ENCODE measurements at regions not wholly inside any gene's neighbourhood (a gene's known extent, or its start where the extent isn't known, plus 50 kb on each side); places are given as distances from the start of the nearest gene placed in this dataset.
"Not testable (repeated sequence)": the region's sequence is repeated elsewhere in the genome, so short reads cannot be mapped to it uniquely, and the experiment has no call there.

GRCh38 chr1:177411381-177411780, 240.6 kb downstream of the BRINP2 start:
- DNase-seq: peak in 1 of 3 donors; percentile 11
- no peak overlapping the region for H3K27ac ChIP-seq (ENCODE audit: low read depth in 1 of 2, low read length in 1 of 2)
- no peaks in the 10 kb centered on the region for H3K9me3 ChIP-seq (ENCODE audit: control insufficient read depth in 4 of 4, insufficient read depth in 3 of 4, low read length in 3 of 4)
- no peak overlapping the region for H3K4me3 ChIP-seq
- WGBS, 2 donors: 55 to 58% methylated on average over 3 of the region's 3 CpGs
- no peaks in the 10 kb centered on the region for H3K4me1 ChIP-seq (ENCODE audit: control insufficient read depth in 5 of 5, insufficient read depth in 5 of 5, low read length in 5 of 5)
- H3K27me3 ChIP-seq (ENCODE audit: control insufficient read depth in 3 of 3, insufficient read depth in 3 of 3, low read length in 2 of 3): no peaks in the 10 kb centered on the region
- TF ChIP-seq CTCF (IDR thresholded peaks at IDR 0.05; ENCODE audit: control extremely low read depth, extremely low read depth): no peak
- ATAC-seq (ENCODE audit: insufficient read depth, low FRiP score): no peak
- H3K9ac ChIP-seq (ENCODE audit: insufficient read depth in 1 of 2, low read length in 2 of 2): no peak overlapping the region
- no peaks in the 10 kb centered on the region for H3K36me3 ChIP-seq (ENCODE audit: control insufficient read depth in 4 of 4, insufficient read depth in 4 of 4, low read length in 4 of 4)

GRCh38 chr1:177410179-177410766, 239.5 kb downstream of the BRINP2 start:
- H3K27me3 ChIP-seq (ENCODE audit: control insufficient read depth in 3 of 3, insufficient read depth in 3 of 3, low read length in 2 of 3): no peaks in the 10 kb centered on the region
- 73 to 78% methylated on average over 5 of the region's 5 CpGs for WGBS, 2 donors
- no peak overlapping the region for H3K9ac ChIP-seq (ENCODE audit: insufficient read depth in 1 of 2, low read length in 2 of 2)
- H3K4me3 ChIP-seq: no peak overlapping the region
- H3K36me3 ChIP-seq (ENCODE audit: control insufficient read depth in 4 of 4, insufficient read depth in 4 of 4, low read length in 4 of 4): no peaks in the 10 kb centered on the region
- no peak overlapping the region for H3K27ac ChIP-seq (ENCODE audit: low read depth in 1 of 2, low read length in 1 of 2)
- no peaks in the 10 kb centered on the region for H3K9me3 ChIP-seq (ENCODE audit: control insufficient read depth in 4 of 4, insufficient read depth in 3 of 4, low read length in 3 of 4)
- DNase-seq (no peak), ATAC-seq (ENCODE audit: insufficient read depth, low FRiP score) (no peak)
- TF ChIP-seq CTCF (IDR thresholded peaks at IDR 0.05; ENCODE audit: control extremely low read depth, extremely low read depth): no peak
- no peaks in the 10 kb centered on the region for H3K4me1 ChIP-seq (ENCODE audit: control insufficient read depth in 5 of 5, insufficient read depth in 5 of 5, low read length in 5 of 5)

- H3K4me1 ChIP-seq (ENCODE audit: control insufficient read depth in 5 of 5, insufficient read depth in 5 of 5, low read length in 5 of 5); ATAC-seq (ENCODE audit: insufficient read depth, low FRiP score); DNase-seq; H3K9ac ChIP-seq (ENCODE audit: insufficient read depth in 1 of 2, low read length in 2 of 2); H3K36me3 ChIP-seq (ENCODE audit: control insufficient read depth in 4 of 4, insufficient read depth in 4 of 4, low read length in 4 of 4); H3K27me3 ChIP-seq (ENCODE audit: control insufficient read depth in 3 of 3, insufficient read depth in 3 of 3, low read length in 2 of 3); H3K4me3 ChIP-seq; H3K27ac ChIP-seq (ENCODE audit: low read depth in 1 of 2, low read length in 1 of 2); H3K9me3 ChIP-seq (ENCODE audit: control insufficient read depth in 4 of 4, insufficient read depth in 3 of 4, low read length in 3 of 4): not testable (repeated sequence)
- 80 to 90% methylated on average over 13 to 14 of the region's 14 CpGs for WGBS, 2 donors
These were observed 235.6 kb downstream of the BRINP2 start for GRCh38 chr1:177406323-177406722.

GRCh38 chr1:177392336-177392735, 221.6 kb downstream of the BRINP2 start:
- no peaks in the 10 kb centered on the region for H3K36me3 ChIP-seq (ENCODE audit: control insufficient read depth in 4 of 4, insufficient read depth in 4 of 4, low read length in 4 of 4)
- 83 to 84% methylated on average over 3 of the region's 3 CpGs for WGBS, 2 donors
- no peak overlapping the region for H3K4me3 ChIP-seq
- no peak for ATAC-seq (ENCODE audit: insufficient read depth, low FRiP score)
- no peak for TF ChIP-seq CTCF (IDR thresholded peaks at IDR 0.05; ENCODE audit: control extremely low read depth, extremely low read depth)
- no peak overlapping the region for H3K9ac ChIP-seq (ENCODE audit: insufficient read depth in 1 of 2, low read length in 2 of 2)
- no peak for DNase-seq
- no peak overlapping the region for H3K27ac ChIP-seq (ENCODE audit: low read depth in 1 of 2, low read length in 1 of 2)
- H3K4me1 ChIP-seq (ENCODE audit: control insufficient read depth in 5 of 5, insufficient read depth in 5 of 5, low read length in 5 of 5): no peaks in the 10 kb centered on the region
- H3K9me3 ChIP-seq (ENCODE audit: control insufficient read depth in 4 of 4, insufficient read depth in 3 of 4, low read length in 3 of 4): no peaks in the 10 kb centered on the region
- no peaks in the 10 kb centered on the region for H3K27me3 ChIP-seq (ENCODE audit: control insufficient read depth in 3 of 3, insufficient read depth in 3 of 3, low read length in 2 of 3)

Data from lung (tissue), 11 donors.